ENCODE measurements at regions not wholly inside any gene's neighbourhood (a gene's known extent, or its start where the extent isn't known, plus 50 kb on each side); places are given as distances from the start of the nearest gene placed in this dataset.

DNA sequence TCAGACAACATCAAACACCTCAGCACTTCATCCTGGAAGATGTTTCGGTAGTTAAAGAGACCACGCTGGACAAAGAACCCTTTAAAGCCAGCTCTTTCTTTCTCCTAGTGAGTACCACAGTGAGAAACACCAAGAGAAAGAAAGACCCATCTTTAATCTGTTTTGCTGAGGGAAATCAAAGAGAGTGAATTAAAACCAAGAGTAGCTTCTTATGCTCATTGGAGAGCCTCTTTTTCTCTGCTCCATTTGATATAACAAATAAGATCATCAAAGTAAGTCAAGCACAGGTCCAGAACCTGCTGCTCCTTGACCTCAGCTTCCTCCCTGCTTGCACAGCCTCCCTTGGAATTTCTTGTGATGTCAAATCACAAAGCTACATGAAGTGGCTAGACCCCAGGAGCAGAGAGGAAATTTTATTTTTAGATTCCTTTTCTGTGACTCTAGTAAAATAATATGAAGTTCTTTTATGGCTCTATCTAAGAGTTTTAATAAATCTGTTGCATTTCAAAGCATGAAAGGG, 436.4 kb downstream of the C3orf38 start:
- Histone ChIP-seq H3K36me3 (ENCODE audit: control insufficient read depth, insufficient read depth, low read length) (no peaks in the 10 kb centered on the region), H3K4me1 (no peaks in the 10 kb centered on the region), H3K27me3 (replicated peaks; ENCODE audit: control insufficient read depth, insufficient read depth, low read length) (no peaks in the 10 kb centered on the region), H3K4me3 (ENCODE audit: low read depth, low read length) (no peak overlapping the region), H3K9me3 (no peaks in the 10 kb centered on the region)
- Mint-ChIP-seq H3K9me3 (ENCODE audit: unreplicated experiment) (no peaks in the 10 kb centered on the region), H3K4me1 (ENCODE audit: low read depth, unreplicated experiment) (no peaks in the 10 kb centered on the region), H3K27ac (ENCODE audit: unreplicated experiment) (no peak overlapping the region), H3K4me3 (ENCODE audit: unreplicated experiment) (no peak overlapping the region), H3K36me3 (ENCODE audit: insufficient read depth, unreplicated experiment) (no peaks in the 10 kb centered on the region), H3K27me3 (ENCODE audit: insufficient read depth, unreplicated experiment) (no peaks in the 10 kb centered on the region)
- TF ChIP-seq, protein P1, sequence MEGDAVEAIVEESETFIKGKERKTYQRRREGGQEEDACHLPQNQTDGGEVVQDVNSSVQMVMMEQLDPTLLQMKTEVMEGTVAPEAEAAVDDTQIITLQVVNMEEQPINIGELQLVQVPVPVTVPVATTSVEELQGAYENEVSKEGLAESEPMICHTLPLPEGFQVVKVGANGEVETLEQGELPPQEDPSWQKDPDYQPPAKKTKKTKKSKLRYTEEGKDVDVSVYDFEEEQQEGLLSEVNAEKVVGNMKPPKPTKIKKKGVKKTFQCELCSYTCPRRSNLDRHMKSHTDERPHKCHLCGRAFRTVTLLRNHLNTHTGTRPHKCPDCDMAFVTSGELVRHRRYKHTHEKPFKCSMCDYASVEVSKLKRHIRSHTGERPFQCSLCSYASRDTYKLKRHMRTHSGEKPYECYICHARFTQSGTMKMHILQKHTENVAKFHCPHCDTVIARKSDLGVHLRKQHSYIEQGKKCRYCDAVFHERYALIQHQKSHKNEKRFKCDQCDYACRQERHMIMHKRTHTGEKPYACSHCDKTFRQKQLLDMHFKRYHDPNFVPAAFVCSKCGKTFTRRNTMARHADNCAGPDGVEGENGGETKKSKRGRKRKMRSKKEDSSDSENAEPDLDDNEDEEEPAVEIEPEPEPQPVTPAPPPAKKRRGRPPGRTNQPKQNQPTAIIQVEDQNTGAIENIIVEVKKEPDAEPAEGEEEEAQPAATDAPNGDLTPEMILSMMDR (IDR thresholded peaks at IDR 0.05; ENCODE audit: insufficient read depth in 1 of 2, low read depth in 1 of 2, low read length in 1 of 2, severe bottlenecking in 1 of 2, unreplicated experiment in 1 of 2) = no peak
- BruUV-seq (replicated peaks) = no TSS peak
- no peak for DNase-seq
- ChIA-PET CTCF (no interaction called here), POLR2A (no interaction called here)
- intact Hi-C loops (cut with micrococcal nuclease; ENCODE audit: unreplicated experiment) = no loop called here

DNA sequence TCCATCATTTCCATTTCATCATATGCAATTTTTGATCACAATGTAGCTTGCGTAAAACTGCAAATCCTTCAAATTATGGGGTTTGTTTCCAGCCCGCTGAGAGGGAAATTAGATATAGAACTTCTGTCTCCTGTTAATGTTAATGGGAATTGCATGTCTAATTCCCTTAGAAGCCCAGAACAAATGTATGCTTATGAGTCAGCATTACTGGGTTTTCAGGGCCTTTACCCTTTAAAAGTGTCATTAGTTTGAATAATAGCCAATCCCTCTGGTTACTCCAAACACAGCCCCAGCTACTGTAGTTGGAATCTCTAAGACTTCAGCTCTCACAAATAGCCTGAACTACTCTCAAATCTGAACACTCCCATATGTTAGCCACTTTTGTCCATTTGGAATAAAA, 439.4 kb downstream of the C3orf38 start:
- H3K4me1 Mint-ChIP-seq (ENCODE audit: low read depth, unreplicated experiment) = no peaks in the 10 kb centered on the region
- Histone ChIP-seq H3K27me3 (replicated peaks; ENCODE audit: control insufficient read depth, insufficient read depth, low read length) (no peaks in the 10 kb centered on the region), H3K36me3 (ENCODE audit: control insufficient read depth, insufficient read depth, low read length) (no peaks in the 10 kb centered on the region), H3K4me1 (no peaks in the 10 kb centered on the region), H3K9me3 (no peaks in the 10 kb centered on the region), H3K4me3 (ENCODE audit: low read depth, low read length) (no peak overlapping the region)
- H3K27ac Mint-ChIP-seq (ENCODE audit: unreplicated experiment) = no peak overlapping the region
- intact Hi-C loops (cut with micrococcal nuclease; ENCODE audit: unreplicated experiment) = no loop called here
- ChIA-PET POLR2A (no interaction called here), CTCF (no interaction called here)
- peaks cover 8% of the 10 kb centered on the region for H3K27me3 Mint-ChIP-seq (ENCODE audit: insufficient read depth, unreplicated experiment)
- TF ChIP-seq, protein P1 (IDR thresholded peaks at IDR 0.05; ENCODE audit: insufficient read depth in 1 of 2, low read depth in 1 of 2, low read length in 1 of 2, severe bottlenecking in 1 of 2, unreplicated experiment in 1 of 2) = no peak
- no peaks in the 10 kb centered on the region for H3K9me3 Mint-ChIP-seq (ENCODE audit: unreplicated experiment)
- no peak for DNase-seq
- H3K4me3 Mint-ChIP-seq (ENCODE audit: unreplicated experiment) = no peak overlapping the region
- BruUV-seq (replicated peaks) = no TSS peak
- H3K36me3 Mint-ChIP-seq (ENCODE audit: insufficient read depth, unreplicated experiment) = no peaks in the 10 kb centered on the region

DNA sequence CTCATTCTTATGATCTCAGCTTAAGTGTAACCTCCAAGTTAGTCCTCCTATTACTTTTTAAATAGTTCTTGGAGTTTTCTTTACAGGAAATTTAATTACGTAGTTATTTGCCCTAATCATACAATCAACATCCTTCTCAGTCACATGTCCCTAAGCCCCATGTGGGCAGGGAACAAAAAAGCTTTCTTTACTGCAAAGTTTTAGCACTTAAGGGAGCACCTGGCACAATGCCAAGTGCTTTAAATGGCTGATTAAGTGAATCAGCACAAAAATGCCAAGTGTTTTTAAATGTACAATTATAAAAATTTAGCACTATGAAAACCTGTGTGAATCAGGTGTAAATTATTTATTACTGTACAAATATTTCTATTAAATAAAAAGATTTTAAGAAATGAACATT, 445.3 kb downstream of the C3orf38 start:
- Mint-ChIP-seq H3K27me3 (ENCODE audit: insufficient read depth, unreplicated experiment) (peaks cover 8% of the 10 kb centered on the region), H3K9me3 (ENCODE audit: unreplicated experiment) (peaks cover 8% of the 10 kb centered on the region), H3K4me1 (ENCODE audit: low read depth, unreplicated experiment) (no peaks in the 10 kb centered on the region), H3K36me3 (ENCODE audit: insufficient read depth, unreplicated experiment) (no peaks in the 10 kb centered on the region), H3K27ac (ENCODE audit: unreplicated experiment) (no peak overlapping the region), H3K4me3 (ENCODE audit: unreplicated experiment) (no peak overlapping the region)
- no TSS peak for BruUV-seq (replicated peaks)
- intact Hi-C loops (cut with micrococcal nuclease; ENCODE audit: unreplicated experiment) = no loop called here
- CTCF ChIA-PET = no interaction called here
- TF ChIP-seq, protein P1 (IDR thresholded peaks at IDR 0.05; ENCODE audit: insufficient read depth in 1 of 2, low read depth in 1 of 2, low read length in 1 of 2, severe bottlenecking in 1 of 2, unreplicated experiment in 1 of 2) = no peak
- Histone ChIP-seq H3K36me3 (ENCODE audit: control insufficient read depth, insufficient read depth, low read length) (no peaks in the 10 kb centered on the region), H3K4me3 (ENCODE audit: low read depth, low read length) (no peak overlapping the region), H3K27me3 (replicated peaks; ENCODE audit: control insufficient read depth, insufficient read depth, low read length) (no peaks in the 10 kb centered on the region), H3K4me1 (no peaks in the 10 kb centered on the region), H3K9me3 (no peaks in the 10 kb centered on the region)
- no peak for DNase-seq
- POLR2A ChIA-PET = no interaction called here

All from Caco-2 (cell line).